Neural cell (in vitro differentiated cells): ENCODE measurements at regions not wholly inside any gene's neighbourhood (a gene's known extent, or its start where the extent isn't known, plus 50 kb on each side); places are given as distances from the start of the nearest gene placed in this dataset.

Experiments
- H2AFZ ChIP-seq: fragments of 200-600, 300-800 bp; sonication (generic), shearing (Covaris generic); 2 replicates; pipeline ENCODE4 v1.6.0; 2014; ENCODE audit warnings: low read depth, mild to moderate bottlenecking, antibody characterized with exemption, low read length, moderate library complexity
- H3F3A ChIP-seq: fragments of 200-600 bp; shearing (Covaris generic); 2 replicates; pipeline ENCODE4 v1.6.1; 2016; ENCODE audit warnings: mild to moderate bottlenecking, moderate library complexity, mixed read lengths, antibody characterized with exemption, low read length; ENCODE audit not compliant: insufficient read depth, poor library complexity, severe bottlenecking
- H3K27ac ChIP-seq: fragments of 200-600, 300-800 bp; sonication (generic), shearing (Covaris generic); 2 replicates; pipeline ENCODE4 v1.5.1; 2014; ENCODE audit warnings: mild to moderate bottlenecking, low read length, moderate library complexity
- H3K27me3 ChIP-seq: fragments of 300-800, 200-600 bp; sonication (generic), shearing (Covaris generic); 2 replicates; pipeline ENCODE4 v1.6.0; 2014; ENCODE audit warnings: mild to moderate bottlenecking, low read depth, low read length, moderate library complexity; ENCODE audit not compliant: insufficient read depth
- H3K36me3 ChIP-seq: fragments of 300-800, 200-600 bp; sonication (generic), shearing (Covaris generic); 2 replicates; pipeline ENCODE4 v1.5.1; 2014; ENCODE audit warnings: mild to moderate bottlenecking, antibody characterized with exemption, low read length, moderate library complexity; ENCODE audit not compliant: insufficient read depth
- H3K4me2 ChIP-seq: fragments of 300-800, 200-600 bp; sonication (generic), shearing (Covaris generic); 2 replicates; pipeline ENCODE4 v1.6.0; 2014; ENCODE audit warnings: mild to moderate bottlenecking, low read length
- H3K4me3 ChIP-seq: fragments of 300-800, 200-600 bp; sonication (generic), shearing (Covaris generic); 2 replicates; pipeline ENCODE4 v1.5.1; 2014; ENCODE audit warnings: mild to moderate bottlenecking, low read length, moderate library complexity
- H3K79me2 ChIP-seq: fragments of 200-600 bp; shearing (Covaris generic); replicated peaks from 2 replicates; pipeline ENCODE4 v1.6.0; 2014; ENCODE audit warnings: mild to moderate bottlenecking, low read length, moderate library complexity; ENCODE audit not compliant: insufficient read depth
- H3K9ac ChIP-seq: fragments of 300-800, 200-600 bp; sonication (generic), shearing (Covaris generic); 2 replicates; pipeline ENCODE4 v1.6.1; 2016; ENCODE audit warnings: mild to moderate bottlenecking, low read length, mixed read lengths
- H3K9me2 ChIP-seq: fragments of 200-600 bp; shearing (Covaris generic); 2 replicates; pipeline ENCODE4 v1.6.1; 2016; ENCODE audit warnings: mild to moderate bottlenecking, low read length, mixed read lengths; ENCODE audit not compliant: insufficient read depth
- H3K9me3 ChIP-seq: fragments of 200-600, 300-800 bp; sonication (generic), shearing (Covaris generic); 2 replicates; pipeline ENCODE4 v1.6.1; 2016; ENCODE audit warnings: mild to moderate bottlenecking, mixed run types, low read length, moderate library complexity, mixed read lengths
- H4K20me1 ChIP-seq: fragments of 200-600 bp; shearing (Covaris generic); 2 replicates; pipeline ENCODE4 v1.6.1; 2016; ENCODE audit warnings: mild to moderate bottlenecking, mixed run types; ENCODE audit not compliant: insufficient read depth
- CTCF ChIP-seq: fragments of 450-650 bp; IDR thresholded peaks from 2 replicates; pipeline ENCODE4 v1.5.1; 2014; ENCODE audit warnings: antibody characterized with exemption, mild to moderate bottlenecking, moderate library complexity; ENCODE audit not compliant: poor library complexity, severe bottlenecking
- MXI1 ChIP-seq: fragments of 450-650 bp; conservative IDR thresholded peaks from 2 replicates; pipeline ENCODE4 v1.6.1; 2014; ENCODE audit warnings: antibody characterized with exemption, mild to moderate bottlenecking; ENCODE audit not compliant: poor library complexity, severe bottlenecking
- POLR2AphosphoS5 ChIP-seq: IDR thresholded peaks from 2 replicates; pipeline ENCODE4 v1.6.1; 2012
- RAD21 ChIP-seq: fragments of 450-650 bp; conservative IDR thresholded peaks from 2 replicates; pipeline ENCODE4 v1.6.1; 2014; ENCODE audit warnings: antibody characterized with exemption, mild to moderate bottlenecking, moderate library complexity
- SMC3 ChIP-seq: fragments of 450-650 bp; conservative IDR thresholded peaks from 2 replicates; pipeline ENCODE4 v1.6.1; 2014; ENCODE audit warnings: antibody characterized with exemption, mild to moderate bottlenecking, moderate library complexity; ENCODE audit not compliant: poor library complexity
- TAF1 ChIP-seq: IDR thresholded peaks from 2 replicates; pipeline ENCODE4 v1.6.1; 2012; ENCODE audit warnings: low read depth
- TF ChIP-seq, protein P1 (sequence below): IDR thresholded peaks from 2 replicates; pipeline ENCODE4 v1.6.1; 2012; ENCODE audit warnings: borderline replicate concordance

GRCh38 chr7:72493850-72494661, 81.9 kb upstream of the CALN1 start:
- Histone ChIP-seq H3K4me2 (no peak overlapping the region), H3K4me3 (no peak overlapping the region), H3K9me2 (no peaks in the 10 kb centered on the region), H3K27ac (no peak overlapping the region), H2AFZ (no peak overlapping the region), H3K36me3 (no peaks in the 10 kb centered on the region), H3K9me3 (no peaks in the 10 kb centered on the region), H3K27me3 (no peaks in the 10 kb centered on the region), H3K79me2 (no peaks in the 10 kb centered on the region), H3K9ac (no peak overlapping the region), H3F3A (no peaks in the 10 kb centered on the region), H4K20me1 (no peaks in the 10 kb centered on the region)
- TF ChIP-seq SMC3 (peak; percentile 75), TAF1 (no peak), CTCF (peak; percentile 67), RAD21 (peak; percentile 66)

DNA sequence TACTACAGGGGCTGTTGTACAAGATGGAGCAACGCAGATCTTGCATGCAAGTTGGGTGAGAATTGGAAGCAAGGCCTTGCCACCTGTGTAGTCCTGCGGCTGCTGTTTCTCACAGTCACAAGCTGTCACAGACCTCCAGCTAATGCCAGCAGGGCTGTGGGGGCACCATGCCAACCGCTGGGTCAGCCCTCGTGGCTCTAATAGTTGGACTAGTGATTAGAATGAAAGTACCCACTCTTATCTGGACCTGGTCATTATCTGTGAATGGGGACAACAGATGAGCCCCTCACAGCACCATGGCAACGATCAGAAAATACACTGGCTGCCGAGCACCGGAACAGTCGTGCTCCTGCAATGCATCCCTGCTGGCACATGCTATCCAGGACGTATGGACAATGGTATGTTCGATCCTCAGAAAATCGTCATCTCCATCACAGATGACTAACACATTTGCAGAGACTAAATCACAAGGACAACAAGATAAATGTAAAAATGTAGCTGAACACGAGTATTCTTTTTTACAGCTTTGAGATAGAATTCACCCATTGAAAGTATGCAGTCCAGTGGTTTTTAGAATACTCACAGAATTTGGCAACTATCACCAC, 80.4 kb upstream of the CALN1 start:
- Histone ChIP-seq H3K9me2 (no peaks in the 10 kb centered on the region), H3K9ac (no peak overlapping the region), H4K20me1 (no peaks in the 10 kb centered on the region), H3K4me3 (no peak overlapping the region), H3K27me3 (no peaks in the 10 kb centered on the region), H3K79me2 (no peaks in the 10 kb centered on the region), H3F3A (no peaks in the 10 kb centered on the region), H3K36me3 (no peaks in the 10 kb centered on the region), H3K4me2 (no peak overlapping the region), H3K27ac (no peak overlapping the region), H2AFZ (no peak overlapping the region), H3K9me3 (no peaks in the 10 kb centered on the region)
- TF ChIP-seq RAD21 (no peak), POLR2AphosphoS5 (peak; percentile 20)

DNA sequence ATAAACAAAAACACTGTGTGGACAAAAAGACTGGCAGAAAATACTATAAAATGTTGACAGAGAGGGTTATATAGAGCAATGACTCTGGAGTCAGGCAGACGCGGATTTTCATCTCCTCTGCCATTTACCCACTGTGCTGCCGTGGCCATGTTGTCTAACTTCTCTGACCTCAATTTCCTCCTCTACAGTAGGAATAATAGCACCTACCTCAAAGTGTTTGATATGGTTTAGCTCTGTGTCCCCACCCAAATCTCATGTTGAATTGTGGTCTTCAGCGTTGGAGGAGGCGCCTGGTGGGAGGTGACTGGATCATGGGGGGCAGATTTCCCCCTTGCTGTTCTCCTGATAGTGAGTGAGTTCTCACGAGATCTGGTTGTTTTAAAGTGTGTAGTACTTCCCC, 78.2 kb upstream of the CALN1 start:
- H4K20me1 ChIP-seq, result no peaks in the 10 kb centered on the region
- H3F3A ChIP-seq, result no peaks in the 10 kb centered on the region
- no peaks in the 10 kb centered on the region for H3K36me3 ChIP-seq
- H3K9me2 ChIP-seq, result no peaks in the 10 kb centered on the region
- H2AFZ ChIP-seq, result no peak overlapping the region
- H3K9ac ChIP-seq, result no peak overlapping the region
- no peak overlapping the region for H3K27ac ChIP-seq
- no peaks in the 10 kb centered on the region for H3K27me3 ChIP-seq
- no peaks in the 10 kb centered on the region for H3K79me2 ChIP-seq
- no peak for TF ChIP-seq MXI1
- no peak for TF ChIP-seq RAD21
- TF ChIP-seq, protein P1, sequence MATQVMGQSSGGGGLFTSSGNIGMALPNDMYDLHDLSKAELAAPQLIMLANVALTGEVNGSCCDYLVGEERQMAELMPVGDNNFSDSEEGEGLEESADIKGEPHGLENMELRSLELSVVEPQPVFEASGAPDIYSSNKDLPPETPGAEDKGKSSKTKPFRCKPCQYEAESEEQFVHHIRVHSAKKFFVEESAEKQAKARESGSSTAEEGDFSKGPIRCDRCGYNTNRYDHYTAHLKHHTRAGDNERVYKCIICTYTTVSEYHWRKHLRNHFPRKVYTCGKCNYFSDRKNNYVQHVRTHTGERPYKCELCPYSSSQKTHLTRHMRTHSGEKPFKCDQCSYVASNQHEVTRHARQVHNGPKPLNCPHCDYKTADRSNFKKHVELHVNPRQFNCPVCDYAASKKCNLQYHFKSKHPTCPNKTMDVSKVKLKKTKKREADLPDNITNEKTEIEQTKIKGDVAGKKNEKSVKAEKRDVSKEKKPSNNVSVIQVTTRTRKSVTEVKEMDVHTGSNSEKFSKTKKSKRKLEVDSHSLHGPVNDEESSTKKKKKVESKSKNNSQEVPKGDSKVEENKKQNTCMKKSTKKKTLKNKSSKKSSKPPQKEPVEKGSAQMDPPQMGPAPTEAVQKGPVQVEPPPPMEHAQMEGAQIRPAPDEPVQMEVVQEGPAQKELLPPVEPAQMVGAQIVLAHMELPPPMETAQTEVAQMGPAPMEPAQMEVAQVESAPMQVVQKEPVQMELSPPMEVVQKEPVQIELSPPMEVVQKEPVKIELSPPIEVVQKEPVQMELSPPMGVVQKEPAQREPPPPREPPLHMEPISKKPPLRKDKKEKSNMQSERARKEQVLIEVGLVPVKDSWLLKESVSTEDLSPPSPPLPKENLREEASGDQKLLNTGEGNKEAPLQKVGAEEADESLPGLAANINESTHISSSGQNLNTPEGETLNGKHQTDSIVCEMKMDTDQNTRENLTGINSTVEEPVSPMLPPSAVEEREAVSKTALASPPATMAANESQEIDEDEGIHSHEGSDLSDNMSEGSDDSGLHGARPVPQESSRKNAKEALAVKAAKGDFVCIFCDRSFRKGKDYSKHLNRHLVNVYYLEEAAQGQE, result no peak
- TF ChIP-seq CTCF, result no peak
- H3K9me3 ChIP-seq, result no peaks in the 10 kb centered on the region
- H3K4me2 ChIP-seq, result no peak overlapping the region
- H3K4me3 ChIP-seq, result no peak overlapping the region
